ENCODE measurements at regions not wholly inside any gene's neighbourhood (a gene's known extent, or its start where the extent isn't known, plus 50 kb on each side); places are given as distances from the start of the nearest gene placed in this dataset.
"Not testable (repeated sequence)": the region's sequence is repeated elsewhere in the genome, so short reads cannot be mapped to it uniquely, and the experiment has no call there.

- DNase-seq (ENCODE audit: low read depth), result no peak
Observed at GRCh38 chr13:71005919-71006318, 861.1 kb downstream of the DACH1 start.

GRCh38 chr13:70995338-70995737, 871.7 kb downstream of the DACH1 start:
- no peak for DNase-seq (ENCODE audit: low read depth)

- no peak for DNase-seq (ENCODE audit: low read depth)
Observed at GRCh38 chr13:70994191-70994590, 872.8 kb downstream of the DACH1 start.

- no peak for DNase-seq (ENCODE audit: low read depth)
Observed at GRCh38 chr13:70987043-70987442, 878.8 kb upstream of the KLHL1 start.

- DNase-seq (ENCODE audit: low read depth), result no peak
Observed at GRCh38 chr13:70985371-70985770, 877.1 kb upstream of the KLHL1 start.

GRCh38 chr13:70981219-70981618, 873.0 kb upstream of the KLHL1 start:
- DNase-seq (ENCODE audit: low read depth), result not testable (repeated sequence)

- DNase-seq (ENCODE audit: low read depth), result no peak
Observed at GRCh38 chr13:70969321-70969720, 861.1 kb upstream of the KLHL1 start.

GRCh38 chr13:70967564-70967963, 859.3 kb upstream of the KLHL1 start:
- DNase-seq (ENCODE audit: low read depth), result no peak

GRCh38 chr13:70964874-70965273, 856.6 kb upstream of the KLHL1 start:
- DNase-seq (ENCODE audit: low read depth), result no peak

GRCh38 chr13:70964124-70964523, 855.9 kb upstream of the KLHL1 start:
- peak; percentile 0 for DNase-seq (ENCODE audit: low read depth)

GRCh38 chr13:70960841-70961443, 852.7 kb upstream of the KLHL1 start:
- peak; percentile 13 for DNase-seq (ENCODE audit: low read depth)

- DNase-seq (ENCODE audit: low read depth), result peak; percentile 3
Observed at GRCh38 chr13:70959035-70959775, 851.0 kb upstream of the KLHL1 start.

- DNase-seq (ENCODE audit: low read depth), result no peak
Observed at GRCh38 chr13:70955887-70956286, 847.6 kb upstream of the KLHL1 start.

GRCh38 chr13:70950664-70951063, 842.4 kb upstream of the KLHL1 start:
- DNase-seq (ENCODE audit: low read depth), result no peak

- no peak for DNase-seq (ENCODE audit: low read depth)
Observed at GRCh38 chr13:70945506-70945905, 837.3 kb upstream of the KLHL1 start.

- DNase-seq (ENCODE audit: low read depth), result no peak
Observed at GRCh38 chr13:70941454-70941853, 833.2 kb upstream of the KLHL1 start.

- DNase-seq (ENCODE audit: low read depth), result no peak
Observed at GRCh38 chr13:70938462-70938861, 830.2 kb upstream of the KLHL1 start.

GRCh38 chr13:70932511-70932910, 824.3 kb upstream of the KLHL1 start:
- DNase-seq (ENCODE audit: low read depth), result no peak

GRCh38 chr13:70923863-70924752, 815.9 kb upstream of the KLHL1 start:
- DNase-seq (ENCODE audit: low read depth), result peak; percentile 7

- no peak for DNase-seq (ENCODE audit: low read depth)
Observed at GRCh38 chr13:70911286-70911685, 803.0 kb upstream of the KLHL1 start.

GRCh38 chr13:70908795-70909194, 800.5 kb upstream of the KLHL1 start:
- no peak for DNase-seq (ENCODE audit: low read depth)

GRCh38 chr13:70905035-70905434, 796.8 kb upstream of the KLHL1 start:
- DNase-seq (ENCODE audit: low read depth), result peak; percentile 63

GRCh38 chr13:70896136-70896535, 787.9 kb upstream of the KLHL1 start:
- no peak for DNase-seq (ENCODE audit: low read depth)
